ENCODE measurements at regions not wholly inside any gene's neighbourhood (a gene's known extent, or its start where the extent isn't known, plus 50 kb on each side); places are given as distances from the start of the nearest gene placed in this dataset.

DNA sequence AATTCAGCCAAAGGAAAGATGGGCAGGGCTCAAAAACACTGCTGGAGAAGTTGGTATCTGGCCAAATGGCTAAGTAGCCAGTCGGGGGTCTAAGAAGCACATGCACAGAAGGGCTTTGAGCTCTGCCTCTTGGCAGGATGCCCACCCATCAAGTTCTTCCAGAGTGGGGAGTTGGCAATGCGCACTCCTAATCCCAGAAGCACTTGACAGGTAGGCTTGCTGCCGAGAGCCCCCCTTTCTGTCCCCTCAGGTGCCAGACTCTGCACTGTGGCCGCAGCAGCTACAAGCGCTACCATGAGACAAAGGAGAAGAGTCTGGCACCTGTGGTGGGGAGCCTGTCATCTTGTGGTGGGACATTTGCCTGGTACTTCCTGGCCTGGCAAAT is 252.9 kb upstream of the SLC24A2 start:
- TF ChIP-seq POLR2AphosphoS5 (IDR thresholded peaks at IDR 0.05; ENCODE audit: borderline replicate concordance, low read depth, low read length), result no peak
- no peak for TF ChIP-seq EZH2 (IDR thresholded peaks at IDR 0.05)
